HEK293T (cell line): ENCODE measurements at regions not wholly inside any gene's neighbourhood (a gene's known extent, or its start where the extent isn't known, plus 50 kb on each side); places are given as distances from the start of the nearest gene placed in this dataset.

Source experiments
- BHLHE40 ChIP-seq: fragments of 450-650 bp; IDR thresholded peaks from 2 replicates; pipeline ENCODE4 v1.6.1; 2016; ENCODE audit warnings: mild to moderate bottlenecking, moderate library complexity, borderline replicate concordance
- CTBP1 ChIP-seq: fragments of 450-650 bp; IDR thresholded peaks from 2 replicates; pipeline ENCODE4 v1.6.1; 2016; ENCODE audit warnings: borderline replicate concordance
- FOXM1 ChIP-seq: fragments of 450-650 bp; IDR thresholded peaks from 2 replicates; pipeline ENCODE4 v1.6.1; 2017; ENCODE audit warnings: mild to moderate bottlenecking, borderline replicate concordance
- SP1 ChIP-seq: fragments of 450-650 bp; IDR thresholded peaks from 2 replicates; pipeline ENCODE4 v1.6.1; 2017

DNA sequence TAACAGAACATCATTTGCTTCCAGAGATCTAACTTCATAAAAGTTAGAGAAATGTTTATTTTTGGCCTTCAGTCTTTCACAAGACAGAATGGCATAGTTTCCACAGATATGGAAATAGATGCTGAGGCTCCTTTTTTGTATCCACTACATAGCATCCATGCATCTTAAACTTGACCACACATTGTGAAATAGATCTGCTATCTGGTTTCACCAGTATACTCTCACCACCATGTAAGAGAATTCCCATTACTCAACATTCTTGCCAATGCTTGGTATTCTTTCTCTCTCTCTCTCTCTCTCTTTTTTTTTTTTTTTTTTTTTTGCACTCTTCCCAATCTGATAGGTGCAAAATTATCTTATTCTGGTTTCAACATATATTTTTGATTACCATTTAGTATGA is 52.1 kb upstream of the PRMT6 start:
- TF ChIP-seq CTBP1 (no peak), BHLHE40 (no peak), SP1 (no peak), FOXM1 (no peak)
